ENCODE measurements at regions not wholly inside any gene's neighbourhood (a gene's known extent, or its start where the extent isn't known, plus 50 kb on each side); places are given as distances from the start of the nearest gene placed in this dataset.

DNA sequence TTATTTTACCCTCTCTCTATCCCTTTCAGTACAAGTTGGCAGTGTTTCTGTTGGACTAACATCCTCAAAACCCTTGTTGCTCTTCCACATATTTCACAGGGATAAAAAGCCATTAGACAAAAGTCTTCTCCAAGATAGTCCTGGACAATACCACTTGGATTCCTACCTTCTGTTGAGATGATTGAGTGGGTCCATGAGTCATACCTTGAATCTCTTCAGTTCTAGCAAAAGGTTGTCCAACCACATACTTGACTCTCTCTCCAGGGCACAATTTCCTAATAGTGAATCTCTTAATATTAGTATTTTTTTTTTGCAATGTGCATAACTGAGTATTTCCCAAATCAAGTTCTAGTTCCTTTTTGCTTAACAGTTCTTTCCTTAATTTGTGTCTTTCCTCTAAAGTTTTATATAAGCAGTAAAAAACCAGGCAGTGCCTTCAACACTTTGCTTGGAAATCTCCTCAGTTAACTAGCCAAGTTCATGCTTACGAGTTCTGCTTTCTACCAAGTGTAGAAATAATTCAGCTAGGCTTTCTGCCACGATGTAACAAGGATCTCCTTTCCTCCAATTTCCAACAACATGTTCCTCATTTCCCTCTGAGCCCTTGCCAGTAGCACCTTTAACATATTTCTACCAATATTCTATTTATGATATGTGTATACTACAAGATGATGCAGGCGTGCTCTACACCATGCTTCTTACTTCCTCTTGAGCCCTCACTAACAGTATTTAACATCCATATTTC, 68.3 kb upstream of the NEO1 start:
- intact Hi-C loops (cut with DNase I; ENCODE audit: low total_unique reads), result no loop called here
- ATAC-seq, result no peak

DNA sequence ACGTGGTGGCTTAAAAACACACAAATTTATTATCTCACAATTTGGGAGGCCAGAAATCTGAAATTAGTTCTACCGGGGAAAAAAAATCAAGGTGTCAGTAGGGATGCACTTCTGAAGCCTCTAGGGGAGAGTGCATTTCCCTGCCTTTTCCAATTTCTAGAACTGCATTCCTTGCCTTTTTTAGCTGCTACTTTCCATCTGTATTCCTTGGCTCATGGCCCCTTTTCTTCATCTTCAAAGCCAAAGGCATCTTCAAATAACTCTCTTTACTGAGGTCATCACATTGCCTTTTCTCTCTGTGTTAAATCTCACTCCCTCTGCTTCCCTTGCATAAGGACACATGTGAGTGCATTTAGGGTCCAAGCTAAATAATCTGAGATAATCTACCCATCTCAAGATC, 69.5 kb upstream of the NEO1 start:
- H3K4me1 ChIP-seq, result no peaks in the 10 kb centered on the region
- DNase-seq (no peak), ATAC-seq (no peak)
- no peaks in the 10 kb centered on the region for H3K27me3 ChIP-seq
- in situ Hi-C loops (cut with MboI; ENCODE audit: low sequenced_read_pairs in 4 of 4) (no loop called here), intact Hi-C loops (cut with DNase I; ENCODE audit: low total_unique reads) (no loop called here)
- H3K4me3 ChIP-seq, result no peak overlapping the region
- TF ChIP-seq, protein P1, sequence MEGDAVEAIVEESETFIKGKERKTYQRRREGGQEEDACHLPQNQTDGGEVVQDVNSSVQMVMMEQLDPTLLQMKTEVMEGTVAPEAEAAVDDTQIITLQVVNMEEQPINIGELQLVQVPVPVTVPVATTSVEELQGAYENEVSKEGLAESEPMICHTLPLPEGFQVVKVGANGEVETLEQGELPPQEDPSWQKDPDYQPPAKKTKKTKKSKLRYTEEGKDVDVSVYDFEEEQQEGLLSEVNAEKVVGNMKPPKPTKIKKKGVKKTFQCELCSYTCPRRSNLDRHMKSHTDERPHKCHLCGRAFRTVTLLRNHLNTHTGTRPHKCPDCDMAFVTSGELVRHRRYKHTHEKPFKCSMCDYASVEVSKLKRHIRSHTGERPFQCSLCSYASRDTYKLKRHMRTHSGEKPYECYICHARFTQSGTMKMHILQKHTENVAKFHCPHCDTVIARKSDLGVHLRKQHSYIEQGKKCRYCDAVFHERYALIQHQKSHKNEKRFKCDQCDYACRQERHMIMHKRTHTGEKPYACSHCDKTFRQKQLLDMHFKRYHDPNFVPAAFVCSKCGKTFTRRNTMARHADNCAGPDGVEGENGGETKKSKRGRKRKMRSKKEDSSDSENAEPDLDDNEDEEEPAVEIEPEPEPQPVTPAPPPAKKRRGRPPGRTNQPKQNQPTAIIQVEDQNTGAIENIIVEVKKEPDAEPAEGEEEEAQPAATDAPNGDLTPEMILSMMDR (IDR thresholded peaks at IDR 0.05 in 4 of 5, conservative IDR thresholded peaks at IDR 0.05 in 1 of 5), result no peak
- no peaks in the 10 kb centered on the region for H3K36me3 ChIP-seq
- H3K27ac ChIP-seq, result no peak overlapping the region
- H3K9me3 ChIP-seq, result no peaks in the 10 kb centered on the region

More for the DNA sequence above, 68.3 kb upstream of the NEO1 start:
- H3K4me3 ChIP-seq, result no peak overlapping the region
- H3K36me3 ChIP-seq, result no peaks in the 10 kb centered on the region
- no peaks in the 10 kb centered on the region for H3K27me3 ChIP-seq
- in situ Hi-C loops (cut with MboI; ENCODE audit: low sequenced_read_pairs in 4 of 4), result no loop called here
- no peaks in the 10 kb centered on the region for H3K4me1 ChIP-seq
- no peaks in the 10 kb centered on the region for H3K9me3 ChIP-seq
- H3K27ac ChIP-seq, result no peak overlapping the region
- DNase-seq, result no peak
- no peak for TF ChIP-seq POLR2A (IDR thresholded peaks at IDR 0.05)
- TF ChIP-seq, protein P1 (IDR thresholded peaks at IDR 0.05 in 4 of 5, conservative IDR thresholded peaks at IDR 0.05 in 1 of 5), result no peak

DNA sequence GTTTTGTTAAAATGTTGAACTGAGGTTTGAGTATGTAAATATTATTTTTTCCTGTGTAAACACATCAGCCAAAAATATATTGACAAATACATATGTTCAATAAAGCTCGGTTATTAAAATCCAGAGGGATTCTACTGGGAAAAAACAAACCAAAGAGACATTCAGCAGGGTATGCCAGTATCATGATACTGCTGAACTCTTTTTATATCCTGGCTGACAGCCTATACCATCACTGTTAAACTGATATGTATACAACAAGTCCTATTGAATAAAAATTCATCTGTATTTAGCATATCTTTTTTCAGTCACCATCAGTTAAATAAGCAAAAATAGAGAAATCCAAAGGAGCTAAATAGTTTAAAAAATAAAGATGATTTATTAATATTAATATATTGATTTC, 71.6 kb upstream of the NEO1 start:
- no peak for DNase-seq
- no peaks in the 10 kb centered on the region for H3K27me3 ChIP-seq
- no peaks in the 10 kb centered on the region for H3K9me3 ChIP-seq
- no peak for TF ChIP-seq POLR2A (IDR thresholded peaks at IDR 0.05)
- TF ChIP-seq, protein P1 (IDR thresholded peaks at IDR 0.05 in 4 of 5, conservative IDR thresholded peaks at IDR 0.05 in 1 of 5), result no peak
- no peak overlapping the region for H3K4me3 ChIP-seq
- H3K4me1 ChIP-seq, result no peaks in the 10 kb centered on the region
- intact Hi-C loops (cut with DNase I; ENCODE audit: low total_unique reads), result no loop called here
- ATAC-seq, result no peak
- no peaks in the 10 kb centered on the region for H3K36me3 ChIP-seq
- no peak overlapping the region for H3K27ac ChIP-seq
- in situ Hi-C loops (cut with MboI; ENCODE audit: low sequenced_read_pairs in 4 of 4), result no loop called here

DNA sequence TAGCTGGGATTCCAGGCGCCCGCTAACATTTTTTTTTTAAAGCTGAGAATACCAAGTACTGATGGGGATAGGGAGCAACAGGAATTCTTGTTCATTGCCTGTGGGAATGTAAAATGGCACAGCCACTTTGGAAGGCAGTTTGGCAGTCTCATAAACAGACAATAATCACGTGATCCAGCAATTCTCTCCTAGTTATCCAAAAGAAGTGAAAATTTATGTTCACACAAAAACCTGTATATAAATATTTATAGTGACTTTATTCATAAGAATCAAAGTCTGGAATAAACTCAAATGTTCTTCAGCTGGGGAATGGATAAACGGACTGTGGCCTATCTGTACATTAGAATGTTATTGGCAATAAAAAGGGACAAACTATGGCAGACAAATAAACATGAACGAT, 72.5 kb upstream of the NEO1 start:
- no peak overlapping the region for H3K4me3 ChIP-seq
- H3K36me3 ChIP-seq, result no peaks in the 10 kb centered on the region
- no peaks in the 10 kb centered on the region for H3K9me3 ChIP-seq
- intact Hi-C loops (cut with DNase I; ENCODE audit: low total_unique reads), result loop anchor here (10.0 kb wide), 1 partner anchor 105 kb away; no protein-coding TSS in a partner anchor
- no peak overlapping the region for H3K27ac ChIP-seq
- TF ChIP-seq POLR2A (IDR thresholded peaks at IDR 0.05), result no peak
- TF ChIP-seq, protein P1 (IDR thresholded peaks at IDR 0.05 in 4 of 5, conservative IDR thresholded peaks at IDR 0.05 in 1 of 5), result no peak
- H3K4me1 ChIP-seq, result no peaks in the 10 kb centered on the region
- no peak for ATAC-seq
- in situ Hi-C loops (cut with MboI; ENCODE audit: low sequenced_read_pairs in 4 of 4), result no loop called here
- no peaks in the 10 kb centered on the region for H3K27me3 ChIP-seq
- no peak for DNase-seq

DNA sequence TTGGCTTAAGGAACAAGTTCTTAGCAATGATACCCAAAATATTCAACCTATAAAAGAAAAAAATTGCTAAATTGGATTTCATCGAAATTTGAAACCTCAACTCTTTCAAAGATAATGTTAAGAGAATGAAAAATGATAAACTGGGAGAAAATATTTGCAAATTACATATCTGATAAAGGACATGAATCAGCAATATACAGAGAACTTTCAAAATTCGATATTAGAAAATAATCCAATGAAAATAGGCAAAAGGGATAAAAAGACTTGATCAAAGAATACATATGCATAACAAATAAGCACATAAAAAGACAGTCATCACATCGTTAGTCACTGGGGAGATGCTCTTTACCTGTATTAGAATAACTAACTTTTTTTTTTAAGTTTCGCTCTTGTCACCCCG, 73.0 kb upstream of the NEO1 start:
- no peaks in the 10 kb centered on the region for H3K9me3 ChIP-seq
- H3K4me1 ChIP-seq, result no peaks in the 10 kb centered on the region
- intact Hi-C loops (cut with DNase I; ENCODE audit: low total_unique reads), result loop anchor here (10.0 kb wide), 1 partner anchor 105 kb away; no protein-coding TSS in a partner anchor
- no peak for TF ChIP-seq POLR2A (IDR thresholded peaks at IDR 0.05)
- TF ChIP-seq, protein P1 (IDR thresholded peaks at IDR 0.05 in 4 of 5, conservative IDR thresholded peaks at IDR 0.05 in 1 of 5), result no peak
- no peak for ATAC-seq
- in situ Hi-C loops (cut with MboI; ENCODE audit: low sequenced_read_pairs in 4 of 4), result no loop called here
- no peak overlapping the region for H3K4me3 ChIP-seq
- H3K27me3 ChIP-seq, result no peaks in the 10 kb centered on the region
- H3K36me3 ChIP-seq, result no peaks in the 10 kb centered on the region
- no peak overlapping the region for H3K27ac ChIP-seq
- no peak for DNase-seq
